Lung (tissue), 11 donors: ENCODE measurements at regions not wholly inside any gene's neighbourhood (a gene's known extent, or its start where the extent isn't known, plus 50 kb on each side); places are given as distances from the start of the nearest gene placed in this dataset.

Experiments
- ATAC-seq: fragments of 200-7000 bp; cut with Tn5 transposase; one replicate; pipeline ENCODE4 v1.9.1; 2020; ENCODE audit warnings: moderate number of reproducible peaks; ENCODE audit not compliant: insufficient read depth, low FRiP score
- DNase-seq, 3 donors: peaks; one replicate each; pipeline ENCODE4 v3.0.0-alpha.2; 2013 to 2017
- H3K27ac ChIP-seq, 2 donors: one replicate each; pipeline ENCODE4 v1.5.1; 2013; ENCODE audit warnings: mild to moderate bottlenecking in 2 of 2, moderate library complexity in 2 of 2, control low read depth in 1 of 2, inconsistent platforms in 1 of 2, low read depth in 1 of 2, low read length in 1 of 2
- H3K27me3 ChIP-seq, 3 donors: one replicate each; pipeline ENCODE4 v1.5.1; 2013; ENCODE audit warnings: low read length in 2 of 3; ENCODE audit not compliant: control insufficient read depth in 3 of 3, insufficient read depth in 3 of 3
- H3K36me3 ChIP-seq, 4 donors: one replicate each; pipeline ENCODE4 v1.5.1; 2013; ENCODE audit warnings: low read length in 4 of 4, mild to moderate bottlenecking in 1 of 4, moderate library complexity in 1 of 4; ENCODE audit not compliant: control insufficient read depth in 4 of 4, insufficient read depth in 4 of 4
- H3K4me1 ChIP-seq, 5 donors: one replicate each; pipeline ENCODE4 v1.5.1; 2013; ENCODE audit warnings: low read length in 5 of 5, mild to moderate bottlenecking in 2 of 5, moderate library complexity in 1 of 5; ENCODE audit not compliant: control insufficient read depth in 5 of 5, insufficient read depth in 5 of 5
- H3K4me3 ChIP-seq: one replicate; pipeline ENCODE4 v1.5.1; 2013; ENCODE audit warnings: mild to moderate bottlenecking, control low read depth, moderate library complexity
- H3K9ac ChIP-seq, 2 donors: one replicate each; pipeline ENCODE4 v1.5.1; 2013; ENCODE audit warnings: low read length in 2 of 2, control low read depth in 1 of 2; ENCODE audit not compliant: insufficient read depth in 1 of 2
- H3K9me3 ChIP-seq, 4 donors: one replicate each; pipeline ENCODE4 v1.5.1; 2013; ENCODE audit warnings: low read length in 3 of 4, mild to moderate bottlenecking in 1 of 4, moderate library complexity in 1 of 4; ENCODE audit not compliant: control insufficient read depth in 4 of 4, insufficient read depth in 3 of 4
- WGBS, 2 donors: extraction: QIAGEN DNeasy Blood & Tissue Kit; methylation state at CpG; one replicate each; pipeline ENCODE4 v1.1.7; 2013; 5-methylcytosine and 5-hydroxymethylcytosine counted together
- TF ChIP-seq, protein P1 (sequence below): IDR thresholded peaks from 2 replicates; pipeline ENCODE4 v1.5.1; 2012; ENCODE audit warnings: mild to moderate bottlenecking; ENCODE audit errors: control extremely low read depth, extremely low read depth
- donor health status: control.
- donor health status: control.
- donor health status: Bipolar disorder and iron deficiency.
- donor health status: healthy.
- donor health status: DM: yes; HTN: yes; CAD: no.

GRCh38 chr13:99120751-99121150, 79.9 kb upstream of the UBAC2 start:
- no peaks in the 10 kb centered on the region for H3K36me3 ChIP-seq
- DNase-seq: no peak
- ATAC-seq: no peak
- WGBS, 2 donors: 81 to 92% methylated on average over 1 of the region's 1 CpG
- peaks cover 0 to 3% (median 0%) of the 10 kb centered on the region in 4 donors for H3K9me3 ChIP-seq
- no peak overlapping the region for H3K27ac ChIP-seq
- H3K27me3 ChIP-seq: no peaks in the 10 kb centered on the region
- no peaks in the 10 kb centered on the region for H3K4me1 ChIP-seq
- no peak overlapping the region for H3K9ac ChIP-seq
- no peak overlapping the region for H3K4me3 ChIP-seq
- TF ChIP-seq, protein P1, sequence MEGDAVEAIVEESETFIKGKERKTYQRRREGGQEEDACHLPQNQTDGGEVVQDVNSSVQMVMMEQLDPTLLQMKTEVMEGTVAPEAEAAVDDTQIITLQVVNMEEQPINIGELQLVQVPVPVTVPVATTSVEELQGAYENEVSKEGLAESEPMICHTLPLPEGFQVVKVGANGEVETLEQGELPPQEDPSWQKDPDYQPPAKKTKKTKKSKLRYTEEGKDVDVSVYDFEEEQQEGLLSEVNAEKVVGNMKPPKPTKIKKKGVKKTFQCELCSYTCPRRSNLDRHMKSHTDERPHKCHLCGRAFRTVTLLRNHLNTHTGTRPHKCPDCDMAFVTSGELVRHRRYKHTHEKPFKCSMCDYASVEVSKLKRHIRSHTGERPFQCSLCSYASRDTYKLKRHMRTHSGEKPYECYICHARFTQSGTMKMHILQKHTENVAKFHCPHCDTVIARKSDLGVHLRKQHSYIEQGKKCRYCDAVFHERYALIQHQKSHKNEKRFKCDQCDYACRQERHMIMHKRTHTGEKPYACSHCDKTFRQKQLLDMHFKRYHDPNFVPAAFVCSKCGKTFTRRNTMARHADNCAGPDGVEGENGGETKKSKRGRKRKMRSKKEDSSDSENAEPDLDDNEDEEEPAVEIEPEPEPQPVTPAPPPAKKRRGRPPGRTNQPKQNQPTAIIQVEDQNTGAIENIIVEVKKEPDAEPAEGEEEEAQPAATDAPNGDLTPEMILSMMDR: no peak

DNA sequence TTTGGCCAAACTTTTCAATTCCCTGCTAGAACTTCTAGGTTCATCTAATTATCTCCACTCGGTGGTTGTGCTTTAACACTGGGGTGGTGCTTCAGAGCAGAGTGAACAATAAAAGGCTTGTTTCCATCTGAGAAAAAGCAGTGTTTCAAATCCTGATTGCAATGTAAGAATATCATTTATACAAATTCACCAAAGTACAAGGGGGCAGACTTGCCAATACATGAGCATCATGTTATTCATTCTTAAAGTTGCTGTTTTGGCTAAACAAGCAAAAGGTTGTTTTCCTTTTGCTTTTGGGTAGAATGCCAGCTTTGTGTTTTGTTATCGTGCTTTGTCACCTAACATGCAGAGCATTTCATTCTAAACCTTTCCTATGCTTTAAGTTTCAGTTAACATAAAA, 78.5 kb upstream of the UBAC2 start:
- TF ChIP-seq, protein P1: no peak
- Histone ChIP-seq H3K36me3 (no peaks in the 10 kb centered on the region), H3K27ac (no peak overlapping the region), H3K4me3 (no peak overlapping the region), H3K9ac (no peak overlapping the region), H3K27me3 (no peaks in the 10 kb centered on the region), H3K9me3 (peaks cover 0 to 3% (median 0%) of the 10 kb centered on the region in 4 donors), H3K4me1 (no peaks in the 10 kb centered on the region)
- no peak for DNase-seq
- ATAC-seq: no peak
- WGBS, 2 donors: 80 to 89% methylated on average over 2 of the region's 2 CpGs

DNA sequence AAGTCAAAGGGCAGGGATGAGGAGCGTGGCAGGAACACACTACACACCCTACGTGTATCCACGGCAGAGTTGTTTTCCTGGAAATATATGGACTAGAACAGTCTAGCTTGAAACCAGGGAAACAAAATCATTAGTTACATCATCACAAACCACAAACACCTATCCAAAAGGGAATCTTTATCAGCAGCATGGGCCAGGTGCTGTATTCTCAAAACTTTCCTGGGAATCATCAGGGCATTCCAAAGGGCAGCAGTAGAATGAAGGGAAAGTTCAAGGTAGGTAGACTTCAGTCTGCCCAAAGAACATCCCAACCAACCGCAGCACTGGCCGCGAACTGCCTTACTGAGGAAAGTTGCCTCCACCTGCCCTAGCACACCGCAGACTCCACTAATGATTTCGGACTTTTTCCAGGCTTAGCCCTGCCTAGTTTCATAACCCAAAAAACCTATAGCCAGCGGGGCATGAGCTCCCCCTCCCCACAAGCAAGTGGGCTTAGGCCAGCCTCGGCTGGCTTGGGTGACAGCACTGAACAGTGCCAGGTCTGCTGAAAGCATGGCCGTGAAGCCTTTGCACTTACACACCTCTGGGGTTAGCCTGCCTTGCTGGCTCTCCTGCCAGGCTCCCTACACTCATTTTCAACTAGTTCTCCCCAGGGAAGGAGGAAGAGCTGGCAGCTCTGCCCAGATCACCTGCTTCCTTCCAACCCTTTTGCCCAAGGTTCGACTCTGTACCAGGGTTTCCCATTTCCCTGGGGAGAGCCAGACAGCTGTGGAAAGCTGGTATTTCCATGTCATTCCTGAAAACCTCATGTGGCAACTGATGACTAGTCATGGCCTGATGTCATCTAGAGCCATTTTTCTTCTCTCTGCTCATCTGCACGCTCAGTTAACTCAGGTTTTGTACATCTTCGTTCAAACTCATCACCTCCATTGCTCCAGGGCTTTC, 77.3 kb upstream of the UBAC2 start:
- WGBS, 2 donors: 89 to 93% methylated on average over 14 of the region's 14 CpGs
- Histone ChIP-seq H3K27me3 (no peaks in the 10 kb centered on the region), H3K9ac (no peak overlapping the region), H3K4me3 (no peak overlapping the region), H3K36me3 (no peaks in the 10 kb centered on the region), H3K9me3 (peaks cover 0 to 3% (median 0%) of the 10 kb centered on the region in 4 donors), H3K27ac (no peak overlapping the region), H3K4me1 (no peaks in the 10 kb centered on the region)
- ATAC-seq (no peak), DNase-seq (no peak)
- TF ChIP-seq, protein P1: no peak
